Daoy (cell line): ENCODE measurements at regions not wholly inside any gene's neighbourhood (a gene's known extent, or its start where the extent isn't known, plus 50 kb on each side); places are given as distances from the start of the nearest gene placed in this dataset.
"Not testable (repeated sequence)": the region's sequence is repeated elsewhere in the genome, so short reads cannot be mapped to it uniquely, and the experiment has no call there.

Experiments
- DNase-seq: peaks from one replicate; pipeline ENCODE4 v3.0.0-alpha.2; 2015; ENCODE audit warnings: low read depth

GRCh38 chr4:1572964-1573720 lies 111.0 kb downstream of the FAM53A start:
- DNase-seq, result no peak

- no peak for DNase-seq
These were observed 111.6 kb downstream of the FAM53A start for GRCh38 chr4:1572521-1572920.

DNA sequence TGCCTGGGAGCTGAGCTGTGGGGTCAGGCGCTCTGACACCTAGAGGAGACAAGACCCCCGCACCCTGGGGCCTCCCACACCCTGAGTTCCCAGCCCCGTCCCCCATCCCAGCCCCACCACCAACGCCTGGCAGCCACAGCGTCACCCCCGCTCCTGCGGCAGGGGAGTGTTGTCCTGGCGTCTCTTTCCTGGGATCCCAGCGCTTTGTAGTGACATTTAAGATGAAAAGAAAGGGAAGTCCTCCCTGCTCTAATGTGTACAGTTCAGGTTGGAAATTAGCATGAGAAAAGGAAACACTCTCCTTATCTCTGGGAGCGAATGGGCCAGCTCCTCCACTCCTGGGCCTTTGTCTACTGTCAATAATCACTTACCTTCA lies 112.1 kb downstream of the FAM53A start:
- DNase-seq, result no peak

DNA sequence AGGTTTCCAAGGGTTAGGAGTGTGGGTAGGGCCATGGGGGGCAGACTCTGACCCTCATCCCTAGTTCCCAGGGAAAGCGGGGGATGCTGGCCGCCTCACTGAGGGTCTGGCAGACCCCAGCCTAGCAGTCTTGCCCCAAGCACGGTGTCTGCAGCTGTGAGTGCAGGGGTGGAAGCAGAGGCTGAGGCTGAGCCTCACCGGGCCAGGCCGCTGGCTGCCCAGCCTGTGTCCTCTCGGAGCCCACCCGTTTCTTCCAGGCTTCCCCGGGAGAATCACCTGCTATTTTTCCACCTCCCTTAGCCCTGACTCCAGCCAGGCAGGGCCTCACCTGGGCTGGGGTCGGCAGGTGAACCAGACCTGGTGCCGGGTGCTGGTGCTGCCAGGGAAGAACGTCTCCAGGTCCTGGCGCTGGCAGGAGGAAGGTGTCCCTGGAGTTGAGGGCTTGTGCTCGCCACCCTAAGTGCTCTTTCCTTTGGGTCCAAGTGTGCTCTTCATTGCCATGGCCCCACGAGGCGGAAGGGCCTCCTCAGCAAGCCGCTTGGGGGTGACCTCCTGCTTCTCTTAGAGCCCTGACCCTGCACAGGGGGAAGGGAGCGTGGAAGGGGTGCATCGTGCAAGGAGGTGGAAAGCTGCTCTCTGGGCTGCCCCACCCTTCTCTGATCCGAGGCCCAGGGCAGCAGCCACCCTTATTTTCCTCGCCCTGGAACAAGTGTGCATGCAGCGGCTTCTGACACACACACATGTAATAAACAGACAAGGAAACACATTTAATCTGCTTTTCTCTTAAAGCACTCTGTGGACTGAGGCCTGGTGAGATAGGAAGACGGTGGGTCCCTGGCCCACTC lies 112.7 kb downstream of the FAM53A start:
- no peak for DNase-seq

- no peak for DNase-seq
These were observed 113.6 kb downstream of the FAM53A start for GRCh38 chr4:1570291-1571164.

DNA sequence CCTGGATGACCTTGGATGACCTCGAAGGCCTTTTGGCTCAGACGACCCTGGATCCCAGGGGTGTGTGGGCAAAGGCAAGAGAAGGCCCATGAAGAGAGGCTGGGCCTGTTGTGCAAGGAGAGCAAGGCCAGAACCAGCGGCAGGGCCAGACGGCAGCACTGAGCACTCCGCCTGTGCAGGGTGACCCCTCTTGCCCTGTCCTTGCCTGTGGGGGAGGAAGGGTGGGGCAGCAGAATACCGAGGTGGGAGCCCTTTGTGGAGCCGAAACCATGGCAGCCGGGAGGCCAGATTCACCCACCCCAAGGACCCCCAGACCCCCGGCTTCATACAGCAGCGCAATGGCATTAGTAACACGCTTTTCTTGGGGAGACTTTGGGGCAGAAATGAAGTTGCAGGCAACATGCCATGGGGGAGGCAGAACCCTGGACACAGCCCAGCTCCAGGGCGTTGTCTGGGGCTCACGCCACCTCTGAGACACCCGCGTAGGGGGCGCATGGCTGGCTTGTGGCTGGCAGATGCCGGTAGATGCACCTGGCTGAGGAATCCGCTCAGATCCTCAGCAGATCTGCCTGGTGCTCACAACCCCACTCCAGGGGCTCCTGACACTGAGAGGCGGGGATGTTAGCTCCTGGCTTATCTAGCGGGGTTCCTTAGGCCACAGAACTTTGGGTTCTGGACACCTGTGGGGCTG lies 114.5 kb downstream of the FAM53A start:
- no peak for DNase-seq

DNA sequence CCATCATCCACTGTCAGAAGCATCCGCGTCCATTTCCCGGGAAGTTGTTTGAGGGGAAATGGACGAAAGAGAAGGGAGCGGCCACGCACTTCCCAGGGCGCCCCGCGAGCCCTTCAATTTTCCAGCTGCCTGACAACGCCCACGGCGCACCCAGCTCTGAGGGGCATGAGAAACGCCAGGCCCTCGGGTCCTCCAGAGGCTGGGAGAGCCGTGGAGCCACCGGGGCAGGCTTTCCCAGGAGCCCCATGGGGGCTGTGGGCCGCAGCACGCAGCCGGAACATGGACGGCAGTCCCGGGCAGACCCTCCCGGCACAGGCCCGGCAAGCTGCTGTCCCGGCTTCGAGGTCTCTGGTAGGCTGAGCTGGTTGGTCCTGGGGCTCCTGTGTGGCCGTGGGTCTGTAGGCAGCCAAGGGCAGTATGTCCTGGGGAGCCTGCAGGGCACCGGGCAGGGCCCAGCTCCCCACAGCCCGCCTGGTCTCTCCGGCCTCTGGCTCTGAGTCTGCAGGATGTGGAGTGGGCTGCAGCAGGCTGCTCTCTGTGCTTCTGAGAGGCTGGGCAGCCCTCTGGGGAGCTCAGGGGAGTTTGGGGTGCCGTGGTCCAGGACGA lies 115.2 kb downstream of the FAM53A start:
- DNase-seq, result no peak

- DNase-seq, result no peak
These were observed 116.1 kb downstream of the FAM53A start for GRCh38 chr4:1567808-1568581.

- DNase-seq, result no peak
These were observed 116.7 kb downstream of the FAM53A start for GRCh38 chr4:1567519-1567807.

- DNase-seq, result no peak
These were observed 117.1 kb downstream of the FAM53A start for GRCh38 chr4:1566838-1567518.

GRCh38 chr4:1566301-1566837 lies 117.7 kb downstream of the FAM53A start:
- DNase-seq, result not testable (repeated sequence)

DNA sequence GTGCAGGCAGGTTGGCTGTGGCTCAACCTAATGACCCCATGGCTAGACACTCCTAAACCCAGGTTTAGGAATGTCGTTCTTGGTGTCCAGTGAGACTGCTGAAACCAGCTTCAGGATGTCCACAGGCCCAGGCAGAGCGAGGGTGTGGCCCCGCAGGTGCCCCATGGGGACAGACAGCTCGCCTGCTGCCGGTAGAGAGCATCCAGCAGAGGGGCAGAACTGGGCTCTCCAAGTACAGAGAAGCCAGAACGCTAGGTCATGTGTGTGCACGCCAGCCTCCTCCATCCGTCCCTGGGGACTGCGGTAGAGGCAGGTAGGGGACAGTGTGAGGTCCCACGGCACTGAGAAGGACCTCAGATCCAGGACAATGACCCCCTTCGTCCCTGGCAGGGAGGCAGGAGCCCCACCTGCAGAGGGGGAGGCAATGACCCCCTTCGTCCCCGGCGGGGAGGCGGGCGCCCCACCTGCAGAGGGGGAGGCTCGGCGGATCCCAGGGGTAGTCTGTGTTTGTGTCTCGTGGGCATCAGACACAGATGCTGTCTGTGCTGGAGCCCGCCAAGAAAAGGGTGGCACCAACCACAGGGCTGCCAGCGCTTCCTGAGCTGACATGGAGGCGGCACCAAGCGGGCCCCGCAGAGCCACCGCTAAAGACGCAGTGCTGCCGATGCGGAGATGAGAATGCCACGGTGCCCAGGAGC lies 118.4 kb downstream of the FAM53A start:
- no peak for DNase-seq

DNA sequence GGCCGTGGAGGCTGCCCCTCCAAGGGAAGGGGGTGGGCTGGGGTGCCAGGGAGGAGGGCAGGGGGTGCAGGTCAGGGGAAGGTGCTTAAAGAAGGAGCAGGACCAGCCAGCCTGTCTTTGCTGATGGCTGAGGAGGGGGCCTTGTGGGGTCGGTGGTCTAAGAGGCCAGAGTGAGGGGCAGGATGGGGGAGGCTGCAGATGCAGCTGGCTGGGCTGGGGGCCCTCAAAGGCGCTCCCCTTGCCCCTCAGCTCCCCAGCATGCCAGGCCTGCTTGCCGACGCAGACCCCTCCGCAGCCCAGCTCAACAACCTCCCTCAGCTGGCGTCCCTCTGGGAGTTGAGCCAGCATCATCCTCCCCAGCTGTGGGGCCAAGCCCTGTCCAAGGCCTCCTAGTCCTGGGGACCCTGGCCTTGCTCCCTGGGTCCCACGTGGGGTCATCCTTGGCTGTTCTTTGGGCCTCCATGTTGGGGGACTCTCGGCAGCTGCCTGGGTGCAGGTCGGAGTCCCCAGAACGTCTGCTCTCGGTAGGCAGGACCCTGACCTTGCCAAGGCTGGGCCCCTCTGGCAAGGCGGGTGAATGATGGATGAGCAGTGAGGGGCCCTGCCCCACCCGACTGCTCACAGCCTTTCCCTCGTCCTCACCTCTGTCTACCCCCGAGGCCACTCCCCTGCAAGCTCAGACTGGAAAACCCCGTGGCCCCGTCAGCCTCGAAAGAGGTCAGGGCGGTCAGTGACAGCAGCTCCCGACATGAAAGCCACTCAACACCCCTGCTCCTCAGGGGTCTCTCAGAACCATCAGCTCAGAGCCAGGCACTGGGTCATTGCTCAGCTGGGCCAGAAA lies 119.4 kb downstream of the FAM53A start:
- DNase-seq, result no peak

- no peak for DNase-seq
These were observed 120.2 kb downstream of the FAM53A start for GRCh38 chr4:1563768-1564485.

GRCh38 chr4:1563241-1563640 lies 120.9 kb downstream of the FAM53A start:
- no peak for DNase-seq

GRCh38 chr4:1562771-1563170 lies 121.3 kb downstream of the FAM53A start:
- DNase-seq, result no peak

DNA sequence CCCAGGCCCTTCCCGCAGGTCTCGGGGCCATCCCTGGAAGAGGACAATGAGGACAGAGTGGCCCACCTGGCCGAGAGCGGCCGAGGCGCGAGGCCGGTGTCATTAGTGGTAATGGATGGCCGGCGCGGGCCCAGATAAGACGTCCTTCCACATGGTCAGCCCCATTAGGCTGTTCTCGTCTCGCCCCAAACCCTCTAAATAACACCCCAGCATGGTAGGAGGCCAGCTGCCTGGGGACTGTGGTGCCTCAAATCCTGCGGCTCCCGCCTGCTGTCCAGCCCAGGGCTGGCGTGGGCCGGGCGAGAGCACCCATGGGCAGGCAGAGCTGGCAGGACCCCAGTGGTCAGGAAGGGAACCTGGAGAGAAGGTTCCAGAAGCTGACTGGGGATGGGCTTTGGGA lies 121.7 kb downstream of the FAM53A start:
- DNase-seq, result no peak
